Trophoblast cell (in vitro differentiated cells and primary cell): ENCODE measurements at regions not wholly inside any gene's neighbourhood (a gene's known extent, or its start where the extent isn't known, plus 50 kb on each side); places are given as distances from the start of the nearest gene placed in this dataset.

Experiments used
- DNase-seq, 2 donors: peaks; one replicate each; pipeline ENCODE4 v3.0.0-alpha.2; 2016
- H2AFZ ChIP-seq: 2 replicates; pipeline ENCODE4 v1.6.1; 2013; ENCODE audit warnings: low read length, moderate library complexity, mild to moderate bottlenecking; ENCODE audit not compliant: insufficient read depth, poor library complexity
- H2AK5ac ChIP-seq: 2 replicates; pipeline ENCODE4 v1.6.1; 2013; ENCODE audit warnings: mild to moderate bottlenecking, low read length
- H2BK120ac ChIP-seq: 2 replicates; pipeline ENCODE4 v1.6.1; 2013; ENCODE audit warnings: low read length, mild to moderate bottlenecking, moderate library complexity; ENCODE audit not compliant: insufficient read depth, poor library complexity
- H2BK12ac ChIP-seq: 2 replicates; pipeline ENCODE4 v1.6.1; 2013; ENCODE audit warnings: mild to moderate bottlenecking, low read length, moderate library complexity
- H2BK5ac ChIP-seq: 2 replicates; pipeline ENCODE4 v1.6.1; 2013; ENCODE audit warnings: low read length, low read depth, moderate library complexity, mild to moderate bottlenecking; ENCODE audit not compliant: poor library complexity
- H3K14ac ChIP-seq: 2 replicates; pipeline ENCODE4 v1.6.1; 2013; ENCODE audit warnings: mild to moderate bottlenecking, low read length
- H3K18ac ChIP-seq: 2 replicates; pipeline ENCODE4 v1.6.1; 2013; ENCODE audit warnings: mild to moderate bottlenecking, low read length
- H3K23ac ChIP-seq: 2 replicates; pipeline ENCODE4 v1.6.1; 2013; ENCODE audit warnings: low read length
- H3K27ac ChIP-seq: 2 replicates; pipeline ENCODE4 v1.5.1; 2013; ENCODE audit warnings: low read depth, mild to moderate bottlenecking, inconsistent platforms, low read length, moderate library complexity
- H3K27me3 ChIP-seq: 2 replicates; pipeline ENCODE4 v1.6.1; 2013; ENCODE audit warnings: inconsistent platforms, mild to moderate bottlenecking, low read length, moderate library complexity; ENCODE audit not compliant: insufficient read depth
- H3K36me3 ChIP-seq, 2 experiments: 1 replicate in 1 of 2; 2 replicates in 1 of 2; pipeline ENCODE4 v1.6.1; 2013; ENCODE audit warnings: low read length in 2 of 2, mild to moderate bottlenecking in 2 of 2, moderate library complexity in 1 of 2; ENCODE audit not compliant: insufficient read depth in 2 of 2, control insufficient read depth in 1 of 2
- H3K4ac ChIP-seq: 2 replicates; pipeline ENCODE4 v1.6.1; 2013; ENCODE audit warnings: low read depth, mild to moderate bottlenecking, low read length, moderate library complexity
- H3K4me1 ChIP-seq, 2 experiments: 1 replicate in 1 of 2; 2 replicates in 1 of 2; pipeline ENCODE4 v1.6.1; 2013; ENCODE audit warnings: low read length in 2 of 2, mild to moderate bottlenecking in 2 of 2, moderate library complexity in 1 of 2; ENCODE audit not compliant: insufficient read depth in 2 of 2, control insufficient read depth in 1 of 2
- H3K4me2 ChIP-seq: 2 replicates; pipeline ENCODE4 v1.6.1; 2013; ENCODE audit warnings: inconsistent platforms, mild to moderate bottlenecking, low read length, moderate library complexity
- H3K4me3 ChIP-seq: 2 replicates; pipeline ENCODE4 v1.5.1; 2013; ENCODE audit warnings: mild to moderate bottlenecking, low read depth, low read length, inconsistent platforms
- H3K79me1 ChIP-seq: one replicate; pipeline ENCODE4 v1.6.1; 2013; ENCODE audit warnings: low read length
- H3K79me2 ChIP-seq: 2 replicates; pipeline ENCODE4 v1.6.1; 2013; ENCODE audit warnings: low read length, mild to moderate bottlenecking; ENCODE audit not compliant: control insufficient read depth, insufficient read depth, poor library complexity
- H3K9ac ChIP-seq: 2 replicates; pipeline ENCODE4 v1.6.1; 2013; ENCODE audit warnings: mild to moderate bottlenecking, low read length
- H3K9me3 ChIP-seq: 2 replicates; pipeline ENCODE4 v1.6.1; 2013; ENCODE audit warnings: low read depth, mild to moderate bottlenecking, control low read depth, inconsistent platforms, low read length; ENCODE audit not compliant: insufficient read depth
- H4K12ac ChIP-seq: 2 replicates; pipeline ENCODE4 v1.6.1; 2013; ENCODE audit warnings: low read depth, mild to moderate bottlenecking, low read length, moderate library complexity
- H4K8ac ChIP-seq: 2 replicates; pipeline ENCODE4 v1.6.1; 2013; ENCODE audit warnings: low read depth, mild to moderate bottlenecking, low read length, moderate library complexity
- H4K91ac ChIP-seq: one replicate; pipeline ENCODE4 v1.6.1; 2013; ENCODE audit warnings: low read depth, mild to moderate bottlenecking, low read length, moderate library complexity
- WGBS: extraction: QIAGEN DNeasy Blood & Tissue Kit; methylation state at CpG from one replicate; pipeline ENCODE4 v1.1.7; 2013; ENCODE audit warnings: missing lambda C conversion rate; ENCODE audit not compliant: insufficient read length, insufficient coverage; ENCODE audit errors: extremely low coverage; 5-methylcytosine and 5-hydroxymethylcytosine counted together

DNA sequence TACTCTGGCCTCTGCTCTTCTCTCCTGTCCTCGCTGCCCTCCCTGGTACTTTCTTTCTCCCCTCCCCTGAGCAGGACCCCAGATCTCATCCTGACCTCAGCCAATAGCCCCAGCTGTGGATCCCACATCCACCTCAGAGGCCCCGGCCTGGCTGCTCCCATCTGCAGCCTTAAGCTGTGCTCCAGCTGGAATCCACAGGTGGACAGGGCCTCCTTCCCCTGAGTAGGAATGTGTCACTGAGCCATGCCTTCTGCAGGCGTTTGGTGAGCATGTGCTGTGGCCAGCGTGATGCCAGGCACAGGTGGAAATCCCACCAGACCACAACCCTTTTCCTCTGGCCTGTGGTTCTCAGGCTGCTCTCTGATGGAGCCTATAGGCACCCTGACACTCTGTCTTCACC is 68.9 kb downstream of the C5orf15 start:
- no peak overlapping the region for H4K91ac ChIP-seq
- H2AFZ ChIP-seq: no peak overlapping the region
- H3K27me3 ChIP-seq: no peaks in the 10 kb centered on the region
- no peak overlapping the region for H3K9ac ChIP-seq
- H3K4me2 ChIP-seq: no peak overlapping the region
- no peaks in the 10 kb centered on the region for H3K79me1 ChIP-seq
- no peaks in the 10 kb centered on the region for H3K36me3 ChIP-seq
- H3K79me2 ChIP-seq: no peaks in the 10 kb centered on the region
- no peak overlapping the region for H3K18ac ChIP-seq
- no peak for DNase-seq
- no peak overlapping the region for H3K14ac ChIP-seq
- peaks cover 0 to 3% of the 10 kb centered on the region in 2 experiments for H3K4me1 ChIP-seq
- no peak overlapping the region for H3K27ac ChIP-seq
- no peak overlapping the region for H4K12ac ChIP-seq
- H3K4ac ChIP-seq: no peak overlapping the region
- WGBS: no CpG with 5 or more reads among the region's 4 CpGs
- no peak overlapping the region for H3K23ac ChIP-seq
- H3K4me3 ChIP-seq: no peak overlapping the region
- no peak overlapping the region for H4K8ac ChIP-seq
- H3K9me3 ChIP-seq: no peaks in the 10 kb centered on the region
- H2AK5ac ChIP-seq: no peak overlapping the region
- H2BK12ac ChIP-seq: no peak overlapping the region
- no peak overlapping the region for H2BK5ac ChIP-seq
- no peak overlapping the region for H2BK120ac ChIP-seq

DNA sequence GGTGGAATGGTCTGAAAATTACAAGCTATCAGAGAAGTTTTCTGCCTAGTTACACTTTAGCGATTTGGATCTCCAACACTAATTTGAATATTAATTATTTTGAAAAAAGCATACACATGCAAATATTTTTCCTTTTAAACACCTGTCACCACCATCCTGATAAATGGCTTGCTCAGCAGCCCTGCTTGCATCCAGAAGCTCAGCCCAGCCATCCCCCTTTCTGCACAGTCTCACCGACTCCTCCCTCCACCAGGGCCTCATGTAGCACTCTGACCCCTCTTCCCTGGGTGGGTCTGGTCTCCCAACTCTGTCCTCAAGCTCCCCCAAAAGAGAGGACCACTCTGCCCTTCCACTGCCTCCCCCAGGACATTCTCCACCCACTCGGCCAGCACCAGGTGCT is 70.0 kb downstream of the C5orf15 start:
- no peaks in the 10 kb centered on the region for H3K79me2 ChIP-seq
- H3K4ac ChIP-seq: no peak overlapping the region
- H3K79me1 ChIP-seq: no peaks in the 10 kb centered on the region
- H3K9ac ChIP-seq: no peak overlapping the region
- H4K12ac ChIP-seq: no peak overlapping the region
- H3K23ac ChIP-seq: no peak overlapping the region
- no peaks in the 10 kb centered on the region for H3K9me3 ChIP-seq
- no CpG with 5 or more reads among the region's 3 CpGs for WGBS
- H3K14ac ChIP-seq: no peak overlapping the region
- no peak overlapping the region for H3K18ac ChIP-seq
- no peaks in the 10 kb centered on the region for H3K27me3 ChIP-seq
- H3K4me3 ChIP-seq: no peak overlapping the region
- DNase-seq: no peak
- H4K91ac ChIP-seq: no peak overlapping the region
- no peak overlapping the region for H2BK5ac ChIP-seq
- peaks cover 0 to 5% of the 10 kb centered on the region in 2 experiments for H3K4me1 ChIP-seq
- H3K27ac ChIP-seq: no peak overlapping the region
- no peak overlapping the region for H2AK5ac ChIP-seq
- H2BK120ac ChIP-seq: no peak overlapping the region
- H3K36me3 ChIP-seq: no peaks in the 10 kb centered on the region
- H4K8ac ChIP-seq: no peak overlapping the region
- H3K4me2 ChIP-seq: no peak overlapping the region
- no peak overlapping the region for H2BK12ac ChIP-seq
- H2AFZ ChIP-seq: no peak overlapping the region

DNA sequence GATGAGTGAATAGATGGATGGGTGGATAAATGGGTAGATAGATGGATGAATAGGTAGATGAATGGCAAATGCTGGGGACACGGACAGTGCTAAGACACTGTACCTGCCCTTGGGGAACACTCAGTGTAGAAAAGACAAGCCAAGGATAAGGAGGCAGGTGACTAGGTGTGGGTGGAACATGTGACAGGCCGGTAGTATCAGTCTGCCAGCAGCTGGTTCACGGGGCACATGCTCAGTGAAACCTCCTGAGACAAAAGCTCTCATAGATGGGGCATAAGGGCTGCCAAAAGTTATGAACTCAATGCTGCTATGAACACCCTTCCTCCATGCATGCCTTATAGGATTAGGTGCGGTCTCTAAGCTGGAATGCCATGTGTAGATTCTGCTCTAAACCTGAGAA is 71.0 kb downstream of the C5orf15 start:
- WGBS: no CpG with 5 or more reads among the region's 4 CpGs
- H3K23ac ChIP-seq: no peak overlapping the region
- no peaks in the 10 kb centered on the region for H3K79me1 ChIP-seq
- H2BK120ac ChIP-seq: no peak overlapping the region
- no peak overlapping the region for H3K4me3 ChIP-seq
- no peak overlapping the region for H3K9ac ChIP-seq
- no peaks in the 10 kb centered on the region for H3K9me3 ChIP-seq
- no peak overlapping the region for H2AK5ac ChIP-seq
- no peaks in the 10 kb centered on the region for H3K79me2 ChIP-seq
- H4K12ac ChIP-seq: no peak overlapping the region
- peaks cover 0 to 5% of the 10 kb centered on the region in 2 experiments for H3K4me1 ChIP-seq
- no peak overlapping the region for H2BK5ac ChIP-seq
- no peak overlapping the region for H3K18ac ChIP-seq
- no peak overlapping the region for H4K91ac ChIP-seq
- no peak overlapping the region for H3K4ac ChIP-seq
- no peak for DNase-seq
- no peaks in the 10 kb centered on the region for H3K36me3 ChIP-seq
- H3K27ac ChIP-seq: no peak overlapping the region
- H2AFZ ChIP-seq: no peak overlapping the region
- H2BK12ac ChIP-seq: no peak overlapping the region
- H3K14ac ChIP-seq: no peak overlapping the region
- H4K8ac ChIP-seq: no peak overlapping the region
- no peaks in the 10 kb centered on the region for H3K27me3 ChIP-seq
- no peak overlapping the region for H3K4me2 ChIP-seq

DNA sequence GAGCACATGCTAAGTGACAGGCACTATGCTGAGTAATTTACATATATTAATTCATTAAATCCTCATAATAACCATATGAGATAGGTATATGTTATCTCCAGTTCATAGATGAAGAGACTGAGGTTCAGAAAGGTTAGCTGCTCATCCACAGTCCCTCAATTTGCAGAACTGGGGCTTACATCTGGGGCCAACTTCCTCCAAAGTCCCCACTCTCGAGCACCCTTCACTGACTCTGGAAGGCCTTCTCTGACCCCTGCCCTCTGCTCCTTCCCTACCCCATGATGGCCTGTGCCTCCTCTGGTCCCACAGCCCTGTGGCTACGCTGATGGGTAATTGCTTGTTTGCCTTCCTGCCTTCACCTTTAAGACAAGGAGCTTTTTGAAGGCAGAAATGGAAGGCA is 71.6 kb downstream of the C5orf15 start:
- Histone ChIP-seq H3K4me2 (no peak overlapping the region), H3K79me1 (no peaks in the 10 kb centered on the region), H3K4ac (no peak overlapping the region), H2AK5ac (no peak overlapping the region), H3K18ac (no peak overlapping the region), H3K27me3 (no peaks in the 10 kb centered on the region), H4K12ac (no peak overlapping the region), H3K14ac (no peak overlapping the region), H3K9ac (no peak overlapping the region), H3K9me3 (no peaks in the 10 kb centered on the region), H3K23ac (no peak overlapping the region), H2BK12ac (no peak overlapping the region), H3K4me3 (no peak overlapping the region), H3K79me2 (no peaks in the 10 kb centered on the region), H2AFZ (no peak overlapping the region), H3K36me3 (no peaks in the 10 kb centered on the region), H2BK5ac (no peak overlapping the region), H3K27ac (no peak overlapping the region), H2BK120ac (no peak overlapping the region), H3K4me1 (peaks cover 0 to 5% of the 10 kb centered on the region in 2 experiments), H4K91ac (no peak overlapping the region), H4K8ac (no peak overlapping the region)
- no peak for DNase-seq
- WGBS: no CpG with 5 or more reads among the region's 2 CpGs
